Body of pancreas (tissue), 4 donors: ENCODE measurements at regions not wholly inside any gene's neighbourhood (a gene's known extent, or its start where the extent isn't known, plus 50 kb on each side); places are given as distances from the start of the nearest gene placed in this dataset.

Experiments
- ATAC-seq: fragments of 150-250 bp; one replicate; pipeline ENCODE4 v1.9.1; 2016
- DNase-seq, 4 donors: peaks; one replicate each; pipeline ENCODE4 v3.0.0-alpha.2; 2019
- H3K27ac ChIP-seq, 4 donors: fragments of 200-600 bp; sonication (generic); 1 replicate in 3 of 4; 2 replicates in 1 of 4; pipeline versions ENCODE4 v1.5.1 to v1.6.1; 2016 to 2019; ENCODE audit warnings: mild to moderate bottlenecking in 1 of 4, mixed read lengths in 1 of 4, moderate library complexity in 1 of 4
- H3K27me3 ChIP-seq, 2 donors: fragments of 200-600 bp; sonication (generic); one replicate each; pipeline ENCODE4 v1.6.0; 2016; ENCODE audit warnings: mild to moderate bottlenecking in 1 of 2
- H3K36me3 ChIP-seq, 2 donors: fragments of 200-600 bp; sonication (generic); replicated peaks in 1 of 2; 2 replicates each; pipeline ENCODE4 v1.5.1; 2016; ENCODE audit warnings: low read depth in 2 of 2; ENCODE audit not compliant: insufficient read depth in 1 of 2
- H3K4me1 ChIP-seq: fragments of 200-600 bp; sonication (generic); one replicate; pipeline ENCODE4 v1.6.0; 2016
- H3K4me3 ChIP-seq, 2 donors: fragments of 200-600 bp; sonication (generic); 1 replicate in 1 of 2; 2 replicates in 1 of 2; pipeline ENCODE4 v1.5.1; 2016 to 2019
- H3K9me3 ChIP-seq, 3 donors: fragments of 200-600 bp; sonication (generic); 1 replicate in 2 of 3; 2 replicates in 1 of 3; pipeline ENCODE4 v1.5.1; 2016
- CTCF ChIP-seq, 7 experiments: fragments of 450-650 bp in 4 of 7; fragments of 200-600 bp in 3 of 7; sonication (generic) in 3 of 7; IDR thresholded peaks; one replicate each; pipeline ENCODE4 v1.5.1; 2016 to 2019; ENCODE audit warnings: antibody characterized with exemption in 7 of 7
- POLR2A ChIP-seq, 3 donors: fragments of 450-650 bp; IDR thresholded peaks; one replicate each; pipeline ENCODE4 v1.6.1; 2016; ENCODE audit warnings: antibody characterized with exemption in 3 of 3, mild to moderate bottlenecking in 2 of 3
- WGBS, 2 donors: methylation state at CpG; one replicate each; pipeline ENCODE4 v1.1.5; 2017; 5-methylcytosine and 5-hydroxymethylcytosine counted together
- intact Hi-C: fragments of 100-400 bp; cut with DNase I; formaldehyde crosslinking; loops from one replicate; pipeline ENCODE4 v1.15.1; 2023

DNA sequence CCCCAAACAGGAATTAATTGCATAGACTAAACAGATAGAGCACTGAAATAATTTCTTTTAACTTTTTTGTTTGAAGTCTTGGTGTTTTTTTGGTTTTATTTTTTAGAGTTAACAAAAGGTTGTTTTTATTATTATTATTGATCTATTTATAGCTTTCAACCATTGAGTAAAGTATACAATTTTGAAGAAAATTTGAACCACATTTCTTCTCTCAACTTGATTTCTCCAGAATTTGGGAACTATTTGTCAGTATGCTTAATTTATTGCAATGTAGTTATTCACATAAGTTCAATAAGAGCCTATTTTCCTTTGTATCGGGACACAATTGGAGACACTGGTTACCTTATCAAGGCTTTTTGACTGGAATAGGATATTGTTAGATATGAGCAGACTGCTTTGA lies 1045.6 kb upstream of the PCDH9 start:
- no peak for TF ChIP-seq CTCF (IDR thresholded peaks at IDR 0.05)
- no peak for TF ChIP-seq POLR2A (IDR thresholded peaks at IDR 0.05)

GRCh38 chr13:68272652-68273051 lies 1042.5 kb upstream of the PCDH9 start:
- H3K27me3 ChIP-seq = no peaks in the 10 kb centered on the region
- no peaks in the 10 kb centered on the region for H3K9me3 ChIP-seq
- no peak overlapping the region for H3K4me3 ChIP-seq
- no peak overlapping the region for H3K27ac ChIP-seq
- intact Hi-C loops = no loop called here
- DNase-seq (no peak), ATAC-seq (no peak)
- WGBS, 2 donors = 83 to 89% methylated on average over 14 of the region's 14 CpGs
- no peaks in the 10 kb centered on the region for H3K36me3 ChIP-seq
- TF ChIP-seq CTCF (IDR thresholded peaks at IDR 0.05) (no peak), POLR2A (IDR thresholded peaks at IDR 0.05) (no peak)
- H3K4me1 ChIP-seq = no peaks in the 10 kb centered on the region

More for the DNA sequence above, 1045.6 kb upstream of the PCDH9 start:
- H3K9me3 ChIP-seq = no peaks in the 10 kb centered on the region
- ATAC-seq (no peak), DNase-seq (no peak)
- H3K4me1 ChIP-seq = no peaks in the 10 kb centered on the region
- no peaks in the 10 kb centered on the region for H3K36me3 ChIP-seq
- H3K4me3 ChIP-seq = no peak overlapping the region
- intact Hi-C loops = no loop called here
- WGBS, 2 donors = 62% methylated on average over 1 of the region's 1 CpG
- no peaks in the 10 kb centered on the region for H3K27me3 ChIP-seq
- no peak overlapping the region for H3K27ac ChIP-seq

DNA sequence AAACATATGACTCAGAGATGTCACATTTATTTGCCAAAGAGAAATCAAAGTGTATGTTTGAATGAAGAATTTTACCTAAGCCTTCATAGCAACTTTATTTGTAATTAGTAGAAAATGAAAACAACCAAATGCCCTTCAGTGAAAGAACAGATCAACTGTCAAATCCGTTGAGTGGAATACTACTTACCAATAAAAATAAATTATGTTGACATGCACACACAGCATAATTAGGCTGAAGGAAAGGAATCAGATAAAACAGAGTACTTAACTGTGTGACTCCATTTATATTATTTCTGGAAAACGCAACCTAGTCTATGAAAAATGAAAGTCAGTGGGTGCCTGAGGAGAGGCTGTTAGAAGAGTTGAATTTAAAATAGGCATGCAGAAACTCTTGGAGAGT lies 1034.6 kb upstream of the PCDH9 start:
- Histone ChIP-seq H3K9me3 (no peaks in the 10 kb centered on the region), H3K4me3 (no peak overlapping the region), H3K27me3 (no peaks in the 10 kb centered on the region), H3K36me3 (no peaks in the 10 kb centered on the region), H3K4me1 (no peaks in the 10 kb centered on the region), H3K27ac (no peak overlapping the region)
- intact Hi-C loops = no loop called here
- DNase-seq (no peak), ATAC-seq (no peak)
- 55 to 62% methylated on average over 2 of the region's 2 CpGs for WGBS, 2 donors
- no peak for TF ChIP-seq POLR2A (IDR thresholded peaks at IDR 0.05)
- no peak for TF ChIP-seq CTCF (IDR thresholded peaks at IDR 0.05)

- no peak overlapping the region for H3K4me3 ChIP-seq
- no peaks in the 10 kb centered on the region for H3K9me3 ChIP-seq
- H3K4me1 ChIP-seq = no peaks in the 10 kb centered on the region
- ATAC-seq (no peak), DNase-seq (no peak)
- H3K36me3 ChIP-seq = no peaks in the 10 kb centered on the region
- TF ChIP-seq CTCF (IDR thresholded peaks at IDR 0.05) (no peak), POLR2A (IDR thresholded peaks at IDR 0.05) (no peak)
- no peak overlapping the region for H3K27ac ChIP-seq
- WGBS, 2 donors = 71 to 82% methylated on average over 6 of the region's 6 CpGs
- no peaks in the 10 kb centered on the region for H3K27me3 ChIP-seq
- intact Hi-C loops = no loop called here
Measured at GRCh38 chr13:68261105-68261504, 1031.0 kb upstream of the PCDH9 start.

- Histone ChIP-seq H3K4me1 (no peaks in the 10 kb centered on the region), H3K27me3 (no peaks in the 10 kb centered on the region), H3K27ac (no peak overlapping the region), H3K9me3 (no peaks in the 10 kb centered on the region), H3K36me3 (no peaks in the 10 kb centered on the region), H3K4me3 (no peak overlapping the region)
- DNase-seq (no peak), ATAC-seq (no peak)
- WGBS, 2 donors = 83% methylated on average over 15 of the region's 15 CpGs
- intact Hi-C loops = no loop called here
- TF ChIP-seq CTCF (IDR thresholded peaks at IDR 0.05) (no peak), POLR2A (IDR thresholded peaks at IDR 0.05) (no peak)
Measured at GRCh38 chr13:68257111-68257842, 1027.1 kb upstream of the PCDH9 start.
